GM18517 (cell line): ENCODE measurements at regions not wholly inside any gene's neighbourhood (a gene's known extent, or its start where the extent isn't known, plus 50 kb on each side); places are given as distances from the start of the nearest gene placed in this dataset.
"Not testable (repeated sequence)": the region's sequence is repeated elsewhere in the genome, so short reads cannot be mapped to it uniquely, and the experiment has no call there.

Source experiments
- ATAC-seq: cut with Tn5 transposase; IDR thresholded peaks from one replicate; pipeline ENCODE4 v1.9.1; 2021; ENCODE audit warnings: mild to moderate bottlenecking, moderate library complexity; ENCODE audit not compliant: unreplicated experiment

GRCh38 chr12:128026696-128027574, 240.0 kb upstream of the TMEM132C start:
- ATAC-seq = no peak

- ATAC-seq = no peak
These were observed 233.5 kb upstream of the TMEM132C start for GRCh38 chr12:128033473-128033872.

GRCh38 chr12:128040971-128041370, 226.0 kb upstream of the TMEM132C start:
- ATAC-seq = no peak

GRCh38 chr12:128042283-128042682, 224.7 kb upstream of the TMEM132C start:
- not testable (repeated sequence) for ATAC-seq

- no peak for ATAC-seq
These were observed 224.1 kb upstream of the TMEM132C start for GRCh38 chr12:128042825-128043224.

- no peak for ATAC-seq
These were observed 223.7 kb upstream of the TMEM132C start for GRCh38 chr12:128043317-128043716.

- ATAC-seq = no peak
These were observed 219.5 kb upstream of the TMEM132C start for GRCh38 chr12:128047266-128048060.

- no peak for ATAC-seq
These were observed 214.6 kb upstream of the TMEM132C start for GRCh38 chr12:128052331-128052730.

- no peak for ATAC-seq
These were observed 214.2 kb upstream of the TMEM132C start for GRCh38 chr12:128052777-128053176.

- no peak for ATAC-seq
These were observed 211.4 kb upstream of the TMEM132C start for GRCh38 chr12:128055567-128055966.

- no peak for ATAC-seq
These were observed 210.7 kb upstream of the TMEM132C start for GRCh38 chr12:128056136-128056801.

- ATAC-seq = no peak
These were observed 209.4 kb upstream of the TMEM132C start for GRCh38 chr12:128057586-128057985.

- no peak for ATAC-seq
These were observed 207.2 kb upstream of the TMEM132C start for GRCh38 chr12:128059621-128060370.

GRCh38 chr12:128068211-128068610, 198.8 kb upstream of the TMEM132C start:
- no peak for ATAC-seq

GRCh38 chr12:128069359-128069997, 197.5 kb upstream of the TMEM132C start:
- ATAC-seq = no peak

GRCh38 chr12:128073937-128074336, 193.0 kb upstream of the TMEM132C start:
- no peak for ATAC-seq

- no peak for ATAC-seq
These were observed 191.6 kb upstream of the TMEM132C start for GRCh38 chr12:128075332-128075731.

GRCh38 chr12:128076188-128076587, 190.8 kb upstream of the TMEM132C start:
- ATAC-seq = no peak

GRCh38 chr12:128077211-128077916, 189.6 kb upstream of the TMEM132C start:
- ATAC-seq = no peak

GRCh38 chr12:128077917-128078298, 189.1 kb upstream of the TMEM132C start:
- ATAC-seq = no peak
